Heart right ventricle (tissue), 16 donors: ENCODE measurements at regions not wholly inside any gene's neighbourhood (a gene's known extent, or its start where the extent isn't known, plus 50 kb on each side); places are given as distances from the start of the nearest gene placed in this dataset.
"Not testable (repeated sequence)": the region's sequence is repeated elsewhere in the genome, so short reads cannot be mapped to it uniquely, and the experiment has no call there.

Source experiments
- ATAC-seq, 8 donors: fragments of 200-7000 bp; cut with Tn5 transposase; one replicate each; pipeline ENCODE4 v1.9.1; 2020; ENCODE audit warnings: mild to moderate bottlenecking in 8 of 8, moderate library complexity in 8 of 8, moderate number of reproducible peaks in 1 of 8
- DNase-seq, 2 donors: peaks; one replicate each; pipeline ENCODE4 v3.0.0-alpha.2; 2020
- H3K27ac ChIP-seq, 10 donors: fragments of 200-600 bp; sonication (generic) in 2 of 10; one replicate each; pipeline versions ENCODE4 v1.5.0 to v1.8.0; 2020 to 2022; ENCODE audit warnings: mild to moderate bottlenecking in 3 of 10
- H3K27me3 ChIP-seq, 7 donors: fragments of 200-600 bp; one replicate each; pipeline ENCODE4 v1.8.0; 2021 to 2022; ENCODE audit warnings: mild to moderate bottlenecking in 2 of 7
- H3K36me3 ChIP-seq, 9 donors: fragments of 200-600 bp; sonication (generic) in 1 of 9; one replicate each; pipeline versions ENCODE4 v1.5.0 to v1.8.0; 2020 to 2022; ENCODE audit warnings: mild to moderate bottlenecking in 2 of 9
- H3K4me1 ChIP-seq, 9 donors: fragments of 200-600 bp; sonication (generic) in 1 of 9; one replicate each; pipeline versions ENCODE4 v1.5.0 to v1.8.0; 2020 to 2022; ENCODE audit warnings: mild to moderate bottlenecking in 4 of 9
- H3K4me3 ChIP-seq, 10 donors: fragments of 200-600 bp; sonication (generic) in 2 of 10; one replicate each; pipeline versions ENCODE4 v1.5.0 to v1.8.0; 2020 to 2022; ENCODE audit warnings: mild to moderate bottlenecking in 7 of 10, moderate library complexity in 2 of 10
- H3K9me3 ChIP-seq, 11 donors: fragments of 200-600 bp in 10 of 11; sonication (generic) in 2 of 11; one replicate each; pipeline versions ENCODE4 v1.5.0 to v1.8.0; 2013 to 2022; ENCODE audit warnings: mild to moderate bottlenecking in 2 of 11, control low read depth in 1 of 11, moderate library complexity in 1 of 11
- WGBS, 2 donors: extraction: QIAGEN DNeasy Blood & Tissue Kit; methylation state at CpG; one replicate each; pipeline ENCODE4 v1.1.7; 2013; ENCODE audit warnings: inconsistent platforms in 1 of 2; 5-methylcytosine and 5-hydroxymethylcytosine counted together
- intact Hi-C, 10 donors: fragments of 100-400 bp; cut with DNase I; formaldehyde crosslinking; loops; one replicate each; pipeline versions ENCODE4 v1.11.1 to v1.14.2; 2022
- TF ChIP-seq, protein P1 (sequence below), 9 donors: fragments of 200-600 bp; sonication (generic) in 2 of 9; IDR thresholded peaks; one replicate each; pipeline versions ENCODE4 v1.5.0 to v1.8.0; 2021 to 2022; ENCODE audit warnings: antibody characterized with exemption in 9 of 9, mild to moderate bottlenecking in 5 of 9, moderate library complexity in 1 of 9
- donor health status: Arrhythmogenic right ventricular cardiomyopathy.
- donor health status: ischemic (EF 13 %, LVEDD 7.1; RV severe dilation, severe dysfunction).
- donor health status: healthy with polysubstance abuse.
- donor health status: DM: no; HTN: yes; CAD: no.
- donor health status: DM: no; HTN: no; CAD: no.
- donor health status: ischemic (EF 25% LVEDD 6.9; RV normal size, moderate dysfunction).
- donor health status: ischemic (EF 25% LVEDD 5.7; RV mildly dilated, moderate dysfunction).
- donor health status: healthy.
- donor health status: DM: yes; HTN: yes; CAD: no.
- donor health status: Ischemic cardiomyopathy.
- donor health status: ischemic (EF 35%, LVEDD 5.7; RV mildly dilated, moderate dysfunction).
- donor health status: nonischemic (EF 11% LVEDD 7.7; RV severe dilation, severe dysfunction).
- donor health status: DM: yes; HTN: yes; CAD: no.
- donor health status: PGD.
- donor health status: ischemic (EF 29% LVEDD 5.4; RV normal size, mild dysfunction).
- donor health status: nonischemic (EF 23%, LVEDD 6.1; RV moderate dilation, normal function).

GRCh38 chr18:35851286-35851970 lies 121.1 kb upstream of the RMP24 start:
- TF ChIP-seq, protein P1, sequence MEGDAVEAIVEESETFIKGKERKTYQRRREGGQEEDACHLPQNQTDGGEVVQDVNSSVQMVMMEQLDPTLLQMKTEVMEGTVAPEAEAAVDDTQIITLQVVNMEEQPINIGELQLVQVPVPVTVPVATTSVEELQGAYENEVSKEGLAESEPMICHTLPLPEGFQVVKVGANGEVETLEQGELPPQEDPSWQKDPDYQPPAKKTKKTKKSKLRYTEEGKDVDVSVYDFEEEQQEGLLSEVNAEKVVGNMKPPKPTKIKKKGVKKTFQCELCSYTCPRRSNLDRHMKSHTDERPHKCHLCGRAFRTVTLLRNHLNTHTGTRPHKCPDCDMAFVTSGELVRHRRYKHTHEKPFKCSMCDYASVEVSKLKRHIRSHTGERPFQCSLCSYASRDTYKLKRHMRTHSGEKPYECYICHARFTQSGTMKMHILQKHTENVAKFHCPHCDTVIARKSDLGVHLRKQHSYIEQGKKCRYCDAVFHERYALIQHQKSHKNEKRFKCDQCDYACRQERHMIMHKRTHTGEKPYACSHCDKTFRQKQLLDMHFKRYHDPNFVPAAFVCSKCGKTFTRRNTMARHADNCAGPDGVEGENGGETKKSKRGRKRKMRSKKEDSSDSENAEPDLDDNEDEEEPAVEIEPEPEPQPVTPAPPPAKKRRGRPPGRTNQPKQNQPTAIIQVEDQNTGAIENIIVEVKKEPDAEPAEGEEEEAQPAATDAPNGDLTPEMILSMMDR (IDR thresholded peaks at IDR 0.05): no peak
- H3K36me3 ChIP-seq: no peaks in the 10 kb centered on the region
- ATAC-seq: no peak
- H3K4me3 ChIP-seq: no peak overlapping the region
- no peak for DNase-seq
- H3K27me3 ChIP-seq: no peaks in the 10 kb centered on the region
- H3K4me1 ChIP-seq: no peaks in the 10 kb centered on the region
- WGBS, 2 donors: 41 to 55% methylated on average over 5 of the region's 5 CpGs
- intact Hi-C loops: no loop called here
- H3K9me3 ChIP-seq: peaks cover 0 to 4% (median 0%) of the 10 kb centered on the region in 11 donors
- no peak overlapping the region for H3K27ac ChIP-seq

DNA sequence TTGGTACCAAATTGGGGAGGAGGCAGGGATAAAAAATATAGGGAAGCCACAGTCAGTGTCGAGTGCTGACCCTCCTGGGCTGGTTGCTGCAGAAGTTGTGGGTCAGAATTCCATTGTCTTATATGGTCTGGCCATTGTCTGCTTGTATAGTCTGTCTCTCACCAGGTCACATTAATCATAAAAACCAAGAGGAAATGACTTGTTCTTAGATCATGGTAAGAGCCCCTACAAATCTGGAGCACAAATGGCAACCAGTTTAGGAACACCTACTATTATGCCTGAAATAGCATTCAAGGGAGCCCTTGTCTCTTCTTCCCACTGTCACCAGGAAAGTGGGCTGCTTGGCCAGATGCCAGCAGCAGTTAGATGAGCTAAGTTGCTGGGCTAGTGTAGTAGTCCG lies 119.7 kb upstream of the RMP24 start:
- WGBS, 2 donors: 48 to 58% methylated on average over 2 of the region's 2 CpGs

GRCh38 chr18:35854095-35854494 lies 118.4 kb upstream of the RMP24 start:
- Histone ChIP-seq H3K27ac (no peak overlapping the region), H3K9me3 (peaks cover 0 to 6% (median 0%) of the 10 kb centered on the region in 11 donors), H3K36me3 (no peaks in the 10 kb centered on the region), H3K4me3 (no peak overlapping the region), H3K27me3 (no peaks in the 10 kb centered on the region), H3K4me1 (no peaks in the 10 kb centered on the region)
- intact Hi-C loops: no loop called here
- DNase-seq: no peak
- TF ChIP-seq, protein P1 (IDR thresholded peaks at IDR 0.05): no peak
- 72 to 81% methylated on average over 5 of the region's 5 CpGs for WGBS, 2 donors
- ATAC-seq: peak in 1 of 8 donors; percentile 56

More for the DNA sequence above, 119.7 kb upstream of the RMP24 start:
- H3K4me3 ChIP-seq: no peak overlapping the region
- ATAC-seq (no peak), DNase-seq (no peak)
- TF ChIP-seq, protein P1 (IDR thresholded peaks at IDR 0.05): no peak
- H3K36me3 ChIP-seq: no peaks in the 10 kb centered on the region
- no peak overlapping the region for H3K27ac ChIP-seq
- intact Hi-C loops: no loop called here
- H3K9me3 ChIP-seq: peaks cover 0 to 6% (median 0%) of the 10 kb centered on the region in 11 donors
- no peaks in the 10 kb centered on the region for H3K27me3 ChIP-seq
- H3K4me1 ChIP-seq: no peaks in the 10 kb centered on the region

GRCh38 chr18:35856178-35856577 lies 116.3 kb upstream of the RMP24 start:
- Histone ChIP-seq H3K4me3 (no peak overlapping the region), H3K9me3 (peaks cover 0 to 6% (median 0%) of the 10 kb centered on the region in 11 donors), H3K36me3 (no peaks in the 10 kb centered on the region), H3K27ac (no peak overlapping the region), H3K27me3 (no peaks in the 10 kb centered on the region), H3K4me1 (peaks cover 0 to 6% (median 0%) of the 10 kb centered on the region in 9 donors)
- ATAC-seq (no peak), DNase-seq (no peak)
- intact Hi-C loops: no loop called here
- TF ChIP-seq, protein P1 (IDR thresholded peaks at IDR 0.05): no peak
- 84 to 87% methylated on average over 3 of the region's 3 CpGs for WGBS, 2 donors

- H3K27ac ChIP-seq, ATAC-seq, DNase-seq, H3K27me3 ChIP-seq, H3K4me3 ChIP-seq, H3K4me1 ChIP-seq, H3K9me3 ChIP-seq, intact Hi-C loops, H3K36me3 ChIP-seq: not testable (repeated sequence)
- WGBS, 2 donors: 0% methylated on average over 1 of the region's 1 CpG
These were observed 115.8 kb upstream of the RMP24 start for GRCh38 chr18:35856721-35857120.

GRCh38 chr18:35857581-35857980 lies 114.9 kb upstream of the RMP24 start:
- intact Hi-C loops, H3K4me3 ChIP-seq, H3K27me3 ChIP-seq, ATAC-seq, H3K27ac ChIP-seq, DNase-seq, H3K36me3 ChIP-seq, H3K9me3 ChIP-seq, H3K4me1 ChIP-seq: not testable (repeated sequence)
